ENCODE measurements at regions not wholly inside any gene's neighbourhood (a gene's known extent, or its start where the extent isn't known, plus 50 kb on each side); places are given as distances from the start of the nearest gene placed in this dataset.

DNA sequence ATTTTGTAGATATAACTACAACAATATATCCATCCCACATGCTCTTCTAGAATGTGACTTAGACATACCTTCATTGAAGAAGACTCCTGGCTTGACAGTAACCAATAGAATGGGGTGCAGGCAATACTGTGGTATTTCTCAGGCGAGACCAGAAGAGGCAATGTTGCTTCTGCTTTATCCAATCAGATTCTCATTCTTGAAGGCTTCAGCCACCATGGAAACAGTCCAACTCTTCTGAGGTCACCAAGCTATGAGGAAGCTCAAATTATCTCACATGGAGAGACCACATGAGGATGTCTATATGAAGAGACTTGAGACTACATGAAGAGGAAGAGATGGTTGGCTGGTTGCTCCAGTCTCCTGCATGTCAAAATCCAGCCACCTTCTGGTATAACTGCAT is 469.9 kb downstream of the PCDH10 start:
- peak in 1 of 2 experiments; percentile 7 for DNase-seq (ENCODE audit: low read depth in 1 of 2, low spot score in 1 of 2)
- FAIRE-seq: no peak
- H3K4me2 ChIP-seq: no peak overlapping the region
- no peaks in the 10 kb centered on the region for H3K4me1 ChIP-seq
- no peak for ATAC-seq
- ChIA-PET CTCF (interaction anchor here (0.6 kb wide), 1 partner anchor 138 kb away, joined by 4 read pairs; no protein-coding TSS in a partner anchor), POLR2A (no interaction called here)
- no peak overlapping the region for H3K4me3 ChIP-seq
- TF ChIP-seq, protein P1, sequence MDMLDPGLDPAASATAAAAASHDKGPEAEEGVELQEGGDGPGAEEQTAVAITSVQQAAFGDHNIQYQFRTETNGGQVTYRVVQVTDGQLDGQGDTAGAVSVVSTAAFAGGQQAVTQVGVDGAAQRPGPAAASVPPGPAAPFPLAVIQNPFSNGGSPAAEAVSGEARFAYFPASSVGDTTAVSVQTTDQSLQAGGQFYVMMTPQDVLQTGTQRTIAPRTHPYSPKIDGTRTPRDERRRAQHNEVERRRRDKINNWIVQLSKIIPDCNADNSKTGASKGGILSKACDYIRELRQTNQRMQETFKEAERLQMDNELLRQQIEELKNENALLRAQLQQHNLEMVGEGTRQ (IDR thresholded peaks at IDR 0.05): no peak
- TF ChIP-seq ZNF302 (CRISPR knock-in tag; IDR thresholded peaks at IDR 0.05) (no peak), RFX5 (IDR thresholded peaks at IDR 0.05) (no peak), CHD4 (IDR thresholded peaks at IDR 0.05; ENCODE audit: borderline replicate concordance) (no peak), NPAS2 (CRISPR knock-in tag; IDR thresholded peaks at IDR 0.05; ENCODE audit: borderline replicate concordance) (no peak), ZFP36 (IDR thresholded peaks at IDR 0.05; ENCODE audit: borderline replicate concordance, partially characterized antibody) (no peak), EP300 (IDR thresholded peaks at IDR 0.05) (no peak), EHMT2 (IDR thresholded peaks at IDR 0.05; ENCODE audit: low read depth) (no peak)
- WGBS (ENCODE audit: missing lambda C conversion rate): 57% methylated on average over 1 of the region's 1 CpG
- no peak overlapping the region for H3K27ac ChIP-seq
- no peaks in the 10 kb centered on the region for H3K9me3 ChIP-seq

GRCh38 chr4:133600008-133600407 is 450.9 kb downstream of the PCDH10 start:
- Histone ChIP-seq H3K4me3 (no peak overlapping the region), H3K4me1 (no peaks in the 10 kb centered on the region), H3K9me3 (no peaks in the 10 kb centered on the region), H3K4me2 (no peak overlapping the region), H3K27ac (no peak overlapping the region)
- CTCF ChIA-PET: no interaction called here
- ATAC-seq (no peak), DNase-seq (ENCODE audit: low read depth in 1 of 2, low spot score in 1 of 2) (no peak), FAIRE-seq (no peak)
- POLR2A ChIA-PET: no interaction called here
- 41% methylated on average over 2 of the region's 2 CpGs for WGBS (ENCODE audit: missing lambda C conversion rate)
- TF ChIP-seq ZSCAN20 (CRISPR knock-in tag; IDR thresholded peaks at IDR 0.05) (no peak), E2F6 (IDR thresholded peaks at IDR 0.05; ENCODE audit: borderline replicate concordance, low read depth) (no peak), CHD2 (IDR thresholded peaks at IDR 0.05; ENCODE audit: low read length, partially characterized antibody) (no peak), NFE2L2 (conservative IDR thresholded peaks at IDR 0.05; ENCODE audit: low read length) (no peak)

DNA sequence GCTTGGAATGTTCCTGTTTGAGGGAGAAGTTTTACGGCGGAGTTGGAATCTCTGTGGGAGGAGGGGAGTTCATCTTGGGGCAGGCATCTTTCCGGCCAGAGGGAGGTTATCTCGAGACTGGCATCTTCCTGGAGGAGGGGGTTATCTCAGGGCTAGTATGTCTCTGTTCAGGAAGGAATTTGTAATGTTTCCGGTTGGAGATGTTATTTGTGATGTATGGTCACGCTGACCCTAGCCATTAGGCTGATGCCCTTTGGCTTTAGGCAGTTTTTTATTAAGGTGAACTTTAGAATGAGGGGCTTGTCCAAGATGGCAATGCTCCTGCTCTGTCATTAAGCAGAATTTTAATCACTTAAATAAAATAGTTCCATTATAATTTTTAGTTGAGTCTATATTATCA is 449.7 kb downstream of the PCDH10 start:
- H3K27ac ChIP-seq: no peak overlapping the region
- no peak for ATAC-seq
- H3K4me1 ChIP-seq: no peaks in the 10 kb centered on the region
- DNase-seq (ENCODE audit: low read depth in 1 of 2, low spot score in 1 of 2): no peak
- CTCF ChIA-PET: no interaction called here
- H3K4me3 ChIP-seq: no peak overlapping the region
- H3K9me3 ChIP-seq: no peaks in the 10 kb centered on the region
- 52% methylated on average over 5 of the region's 6 CpGs for WGBS (ENCODE audit: missing lambda C conversion rate)
- POLR2A ChIA-PET: no interaction called here
- TF ChIP-seq ELK1 (IDR thresholded peaks at IDR 0.05; ENCODE audit: low read depth, low read length): no peak
- TF ChIP-seq MAZ (IDR thresholded peaks at IDR 0.05; ENCODE audit: borderline replicate concordance, low read depth, low read length): no peak
- TF ChIP-seq RARB (CRISPR knock-in tag; IDR thresholded peaks at IDR 0.05): no peak
- no peak for TF ChIP-seq POLR2AphosphoS2 (conservative IDR thresholded peaks at IDR 0.05; ENCODE audit: low read length)
- TF ChIP-seq HOXA7 (CRISPR knock-in tag; IDR thresholded peaks at IDR 0.05): no peak
- no peak overlapping the region for H3K4me2 ChIP-seq
- FAIRE-seq: no peak

GRCh38 chr4:133597251-133597650 is 448.2 kb downstream of the PCDH10 start:
- WGBS (ENCODE audit: missing lambda C conversion rate): 90% methylated on average over 1 of the region's 1 CpG
- TF ChIP-seq ESRRA (IDR thresholded peaks at IDR 0.05; ENCODE audit: borderline replicate concordance, low read length): no peak
- TF ChIP-seq MAFK (IDR thresholded peaks at IDR 0.05; ENCODE audit: partially characterized antibody): peak; percentile 78
- CTCF ChIA-PET: no interaction called here
- no peak for FAIRE-seq
- Histone ChIP-seq H3K4me2 (no peak overlapping the region), H3K4me1 (no peaks in the 10 kb centered on the region), H3K9me3 (no peaks in the 10 kb centered on the region), H3K4me3 (no peak overlapping the region), H3K27ac (no peak overlapping the region)
- no peak for ATAC-seq
- no peak for DNase-seq (ENCODE audit: low read depth in 1 of 2, low spot score in 1 of 2)
- POLR2A ChIA-PET: no interaction called here

Data from A549 (cell line).